Endothelial cell (in vitro differentiated cells): ENCODE measurements at regions not wholly inside any gene's neighbourhood (a gene's known extent, or its start where the extent isn't known, plus 50 kb on each side); places are given as distances from the start of the nearest gene placed in this dataset.

Source experiments
- DNase-seq: peaks from one replicate; pipeline ENCODE4 v3.0.0; 2021; ENCODE audit warnings: low spot score
- H3K27ac Mint-ChIP-seq: one replicate; pipeline ENCODE4 v1.8.0; 2021; ENCODE audit warnings: mixed read lengths, inconsistent platforms; ENCODE audit not compliant: unreplicated experiment
- H3K27me3 Mint-ChIP-seq: one replicate; pipeline ENCODE4 v1.8.0; 2021; ENCODE audit warnings: mild to moderate bottlenecking, moderate library complexity, mixed read lengths, inconsistent platforms; ENCODE audit not compliant: unreplicated experiment
- H3K36me3 Mint-ChIP-seq: one replicate; pipeline ENCODE4 v1.8.0; 2021; ENCODE audit warnings: mild to moderate bottlenecking, low read depth, mixed read lengths, inconsistent platforms; ENCODE audit not compliant: unreplicated experiment
- H3K4me1 Mint-ChIP-seq: one replicate; pipeline ENCODE4 v1.8.0; 2021; ENCODE audit warnings: mild to moderate bottlenecking, mixed read lengths, inconsistent platforms; ENCODE audit not compliant: unreplicated experiment
- H3K4me3 Mint-ChIP-seq: one replicate; pipeline ENCODE4 v1.8.0; 2021; ENCODE audit warnings: mild to moderate bottlenecking, mixed read lengths, inconsistent platforms; ENCODE audit not compliant: unreplicated experiment
- H3K9me3 Mint-ChIP-seq: one replicate; pipeline ENCODE4 v1.8.0; 2021; ENCODE audit warnings: mixed read lengths, inconsistent platforms; ENCODE audit not compliant: unreplicated experiment
- CTCF ChIP-seq: fragments of 200-600 bp; sonication (generic); IDR thresholded peaks from one replicate; pipeline ENCODE4 v1.5.0; 2021; ENCODE audit warnings: antibody characterized with exemption; ENCODE audit not compliant: unreplicated experiment

GRCh38 chr16:64434526-64435069 is 687.3 kb downstream of the CDH11 start:
- no peak for DNase-seq
- Mint-ChIP-seq H3K27ac (no peak overlapping the region), H3K27me3 (peaks cover 2% of the 10 kb centered on the region), H3K4me1 (peaks cover 2% of the 10 kb centered on the region), H3K36me3 (no peaks in the 10 kb centered on the region), H3K4me3 (no peak overlapping the region), H3K9me3 (no peaks in the 10 kb centered on the region)
- no peak for TF ChIP-seq CTCF

- TF ChIP-seq CTCF = no peak
- no peaks in the 10 kb centered on the region for H3K9me3 Mint-ChIP-seq
- no peak overlapping the region for H3K27ac Mint-ChIP-seq
- H3K36me3 Mint-ChIP-seq = no peaks in the 10 kb centered on the region
- H3K4me1 Mint-ChIP-seq = no peaks in the 10 kb centered on the region
- DNase-seq = no peak
- no peak overlapping the region for H3K4me3 Mint-ChIP-seq
- H3K27me3 Mint-ChIP-seq = peaks cover 2% of the 10 kb centered on the region
Observed at GRCh38 chr16:64428463-64429113, 693.3 kb downstream of the CDH11 start.

GRCh38 chr16:64426131-64426666 is 695.7 kb downstream of the CDH11 start:
- Mint-ChIP-seq H3K27me3 (no peaks in the 10 kb centered on the region), H3K4me3 (no peak overlapping the region), H3K9me3 (peaks cover 4% of the 10 kb centered on the region), H3K4me1 (no peaks in the 10 kb centered on the region), H3K27ac (no peak overlapping the region), H3K36me3 (peaks cover 3% of the 10 kb centered on the region)
- no peak for TF ChIP-seq CTCF
- DNase-seq = no peak

GRCh38 chr16:64425381-64425780 is 696.5 kb downstream of the CDH11 start:
- no peak overlapping the region for H3K4me3 Mint-ChIP-seq
- peaks cover 3% of the 10 kb centered on the region for H3K36me3 Mint-ChIP-seq
- DNase-seq = no peak
- H3K27ac Mint-ChIP-seq = no peak overlapping the region
- H3K4me1 Mint-ChIP-seq = no peaks in the 10 kb centered on the region
- H3K9me3 Mint-ChIP-seq = peaks cover 7% of the 10 kb centered on the region
- TF ChIP-seq CTCF = no peak
- no peaks in the 10 kb centered on the region for H3K27me3 Mint-ChIP-seq

- H3K4me1 Mint-ChIP-seq = no peaks in the 10 kb centered on the region
- H3K4me3 Mint-ChIP-seq = no peak overlapping the region
- peaks cover 7% of the 10 kb centered on the region for H3K9me3 Mint-ChIP-seq
- H3K27me3 Mint-ChIP-seq = no peaks in the 10 kb centered on the region
- H3K36me3 Mint-ChIP-seq = peaks cover 3% of the 10 kb centered on the region
- no peak overlapping the region for H3K27ac Mint-ChIP-seq
- no peak for TF ChIP-seq CTCF
- DNase-seq = no peak
Observed at GRCh38 chr16:64422259-64422658, 699.6 kb downstream of the CDH11 start.
